Spleen (tissue), 11 donors: ENCODE measurements at regions not wholly inside any gene's neighbourhood (a gene's known extent, or its start where the extent isn't known, plus 50 kb on each side); places are given as distances from the start of the nearest gene placed in this dataset.
"Not testable (repeated sequence)": the region's sequence is repeated elsewhere in the genome, so short reads cannot be mapped to it uniquely, and the experiment has no call there.

Source experiments
- DNase-seq: peaks from one replicate; pipeline ENCODE4 v3.0.0-alpha.2; 2020
- H3K27ac ChIP-seq, 8 donors: fragments of 200-600 bp; sonication (generic) in 7 of 8; 1 replicate in 4 of 8; 2 replicates in 4 of 8; pipeline versions ENCODE4 v1.5.0 to v1.8.0; 2016 to 2021; ENCODE audit warnings: inconsistent platforms in 4 of 8, mild to moderate bottlenecking in 4 of 8, moderate library complexity in 1 of 8
- H3K27me3 ChIP-seq, 7 donors: fragments of 200-600 bp; sonication (generic) in 6 of 7; replicated peaks in 1 of 7; 1 replicate in 4 of 7; 2 replicates in 3 of 7; pipeline versions ENCODE4 v1.5.0 to v1.8.0; 2016 to 2021; ENCODE audit warnings: inconsistent platforms in 3 of 7, mild to moderate bottlenecking in 1 of 7
- H3K36me3 ChIP-seq, 6 donors: fragments of 200-600 bp; sonication (generic) in 5 of 6; 1 replicate in 4 of 6; 2 replicates in 2 of 6; pipeline versions ENCODE4 v1.5.0 to v1.8.0; 2016 to 2021; ENCODE audit warnings: inconsistent platforms in 2 of 6
- H3K4me1 ChIP-seq, 6 donors: fragments of 200-600 bp; sonication (generic) in 5 of 6; 1 replicate in 3 of 6; 2 replicates in 3 of 6; pipeline versions ENCODE4 v1.5.0 to v1.8.0; 2016 to 2021; ENCODE audit warnings: inconsistent platforms in 3 of 6
- H3K4me3 ChIP-seq, 8 donors: fragments of 200-600 bp; sonication (generic) in 7 of 8; 1 replicate in 4 of 8; 2 replicates in 4 of 8; pipeline versions ENCODE4 v1.5.0 to v1.8.0; 2016 to 2021; ENCODE audit warnings: inconsistent platforms in 4 of 8, mild to moderate bottlenecking in 4 of 8, moderate library complexity in 2 of 8
- H3K9me3 ChIP-seq, 8 donors: fragments of 200-600 bp; sonication (generic) in 7 of 8; 1 replicate in 4 of 8; 2 replicates in 4 of 8; pipeline versions ENCODE4 v1.5.0 to v1.8.0; 2016 to 2021; ENCODE audit warnings: inconsistent platforms in 4 of 8
- CTCF ChIP-seq, 11 experiments: fragments of 200-600 bp in 7 of 11; fragments of 450-650 bp in 4 of 11; sonication (generic) in 4 of 11; IDR thresholded peaks in 8 of 11; conservative IDR thresholded peaks in 3 of 11; 1 replicate in 7 of 11; 2 replicates in 4 of 11; pipeline versions ENCODE4 v1.4.0 to v1.8.0; 2016 to 2021; ENCODE audit warnings: antibody characterized with exemption in 11 of 11, inconsistent platforms in 4 of 11, mild to moderate bottlenecking in 1 of 11
- POLR2A ChIP-seq, 3 donors: fragments of 450-650 bp; IDR thresholded peaks; one replicate each; pipeline ENCODE4 v1.5.1; 2017; ENCODE audit warnings: antibody characterized with exemption in 3 of 3, mild to moderate bottlenecking in 1 of 3
- POLR2AphosphoS5 ChIP-seq, 3 donors: sonication (generic); formaldehyde crosslinking; IDR thresholded peaks; one replicate each; pipeline ENCODE4 v1.5.1; 2017; ENCODE audit warnings: antibody characterized with exemption in 3 of 3
- whole genome bisulfite sequencing, 5 donors: extraction: QIAGEN DNeasy Blood & Tissue Kit in 3 of 5; methylation state at CpG; one replicate each; pipeline versions ENCODE4 v1.1.5 to v1.1.7; 2013 to 2018; 5-methylcytosine and 5-hydroxymethylcytosine counted together
- intact Hi-C: fragments of 100-400 bp; cut with DNase I; formaldehyde crosslinking; loops from one replicate; pipeline ENCODE4 v1.15.0; 2023; ENCODE audit warnings: low total_unique reads
- donor health status: healthy with polysubstance abuse.
- donor health status: DM: no; HTN: no; CAD: no; lungs with moderate emphysema.
- donor health status: DM: no; HTN: no; CAD: no.
- donor health status: Bipolar disorder and iron deficiency.
- donor health status: healthy.
- donor health status: DM: no; HTN: no; CAD: no.
- donor health status: DM: yes; HTN: yes; CAD: no.

- no peaks in the 10 kb centered on the region for H3K27me3 ChIP-seq
- no peaks in the 10 kb centered on the region for H3K36me3 ChIP-seq
- no peaks in the 10 kb centered on the region for H3K9me3 ChIP-seq
- WGBS, 5 donors, result 88 to 95% (median 90%) methylated on average over 1 of the region's 1 CpG; no CpG with 5 or more reads in 2 of the 5 donors
- H3K4me1 ChIP-seq, result no peaks in the 10 kb centered on the region
- intact Hi-C loops, result no loop called here
- no peak overlapping the region for H3K4me3 ChIP-seq
- no peak for DNase-seq
- TF ChIP-seq POLR2A (IDR thresholded peaks at IDR 0.05) (no peak), CTCF (IDR thresholded peaks at IDR 0.05 in 8 of 11, conservative IDR thresholded peaks at IDR 0.05 in 3 of 11) (no peak), POLR2AphosphoS5 (IDR thresholded peaks at IDR 0.05) (no peak)
- H3K27ac ChIP-seq, result no peak overlapping the region
Measured at GRCh38 chr3:169020371-169020770, 643.1 kb downstream of the MECOM start.

- no peaks in the 10 kb centered on the region for H3K36me3 ChIP-seq
- no peaks in the 10 kb centered on the region for H3K4me1 ChIP-seq
- no peaks in the 10 kb centered on the region for H3K9me3 ChIP-seq
- H3K27me3 ChIP-seq, result no peaks in the 10 kb centered on the region
- DNase-seq, result no peak
- H3K4me3 ChIP-seq, result no peak overlapping the region
- TF ChIP-seq CTCF (IDR thresholded peaks at IDR 0.05 in 8 of 11, conservative IDR thresholded peaks at IDR 0.05 in 3 of 11) (no peak), POLR2AphosphoS5 (IDR thresholded peaks at IDR 0.05) (no peak), POLR2A (IDR thresholded peaks at IDR 0.05) (no peak)
- H3K27ac ChIP-seq, result no peak overlapping the region
- intact Hi-C loops, result no loop called here
Measured at GRCh38 chr3:169009453-169009852, 654.1 kb downstream of the MECOM start.

- 33 to 58% (median 37%) methylated on average over 2 of the region's 2 CpGs for WGBS, 5 donors
- no peak for DNase-seq
- H3K4me3 ChIP-seq, result no peak overlapping the region
- no peaks in the 10 kb centered on the region for H3K4me1 ChIP-seq
- H3K36me3 ChIP-seq, result no peaks in the 10 kb centered on the region
- TF ChIP-seq POLR2AphosphoS5 (IDR thresholded peaks at IDR 0.05) (no peak), POLR2A (IDR thresholded peaks at IDR 0.05) (no peak), CTCF (IDR thresholded peaks at IDR 0.05 in 8 of 11, conservative IDR thresholded peaks at IDR 0.05 in 3 of 11) (no peak)
- intact Hi-C loops, result no loop called here
- H3K27ac ChIP-seq, result no peak overlapping the region
- no peaks in the 10 kb centered on the region for H3K27me3 ChIP-seq
- no peaks in the 10 kb centered on the region for H3K9me3 ChIP-seq
Measured at GRCh38 chr3:169008776-169009358, 654.6 kb downstream of the MECOM start.

- WGBS, 5 donors, result 75 to 87% (median 77%) methylated on average over 2 of the region's 2 CpGs
- TF ChIP-seq POLR2AphosphoS5 (IDR thresholded peaks at IDR 0.05) (no peak), POLR2A (IDR thresholded peaks at IDR 0.05) (no peak), CTCF (IDR thresholded peaks at IDR 0.05 in 8 of 11, conservative IDR thresholded peaks at IDR 0.05 in 3 of 11) (no peak)
- DNase-seq, result no peak
- intact Hi-C loops, result no loop called here
- H3K9me3 ChIP-seq, result no peaks in the 10 kb centered on the region
- H3K27ac ChIP-seq, result no peak overlapping the region
- H3K4me1 ChIP-seq, result no peaks in the 10 kb centered on the region
- H3K36me3 ChIP-seq, result no peaks in the 10 kb centered on the region
- no peaks in the 10 kb centered on the region for H3K27me3 ChIP-seq
- no peak overlapping the region for H3K4me3 ChIP-seq
Measured at GRCh38 chr3:169007145-169007544, 656.4 kb downstream of the MECOM start.

DNA sequence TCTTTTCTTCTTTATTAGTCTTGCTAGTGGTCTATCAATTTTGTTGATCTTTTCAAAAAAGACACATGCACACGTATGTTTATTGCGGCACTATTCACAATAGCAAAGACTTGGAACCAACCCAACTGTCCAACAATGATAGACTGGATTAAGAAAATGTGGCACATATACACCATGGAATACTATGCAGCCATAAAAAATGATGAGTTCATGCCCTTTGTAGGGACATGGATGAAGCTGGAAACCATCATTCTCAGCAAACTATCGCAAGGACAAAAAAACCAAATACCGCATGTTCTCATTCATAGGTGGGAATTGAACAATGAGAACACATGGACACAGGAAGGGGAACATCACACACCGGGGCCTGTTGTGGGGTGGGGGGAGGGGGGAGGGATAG, 657.1 kb downstream of the MECOM start:
- H3K4me1 ChIP-seq, H3K36me3 ChIP-seq, H3K27me3 ChIP-seq, H3K9me3 ChIP-seq, H3K4me3 ChIP-seq, H3K27ac ChIP-seq, DNase-seq, intact Hi-C loops: not testable (repeated sequence)
- WGBS, 5 donors, result 93 to 99% (median 99%) methylated on average over 3 to 4 of the region's 5 CpGs
